OCI-LY3 (cell line): ENCODE measurements at regions not wholly inside any gene's neighbourhood (a gene's known extent, or its start where the extent isn't known, plus 50 kb on each side); places are given as distances from the start of the nearest gene placed in this dataset.

Source experiments
- H2AFZ ChIP-seq: fragments of 200-600, 300-600 bp; shearing (Covaris generic); 2 replicates; pipeline ENCODE4 v1.6.0; 2014; ENCODE audit warnings: antibody characterized with exemption, low read depth, low read length
- H3K27ac ChIP-seq: fragments of 200-600, 300-600 bp; sonication (generic); 2 replicates; pipeline ENCODE4 v1.5.1; 2014; ENCODE audit warnings: mild to moderate bottlenecking, low read length, moderate library complexity, mixed read lengths
- H3K27me3 ChIP-seq: fragments of 200-600, 300-600 bp; sonication (generic); 2 replicates; pipeline ENCODE4 v1.6.1; 2014; ENCODE audit warnings: low read depth, low read length, mixed read lengths
- H3K36me3 ChIP-seq: fragments of 200-600, 300-600 bp; sonication (generic); replicated peaks from 2 replicates; pipeline ENCODE3; 2014; ENCODE audit warnings: low read depth, low read length, mixed read lengths
- H3K4me1 ChIP-seq: fragments of 300-600, 200-600 bp; sonication (generic); 2 replicates; pipeline ENCODE4 v1.6.1; 2014; ENCODE audit warnings: low read length, mixed read lengths
- H3K4me2 ChIP-seq: fragments of 200-600, 300-600 bp; sonication (generic); 2 replicates; pipeline ENCODE4 v1.6.1; 2014; ENCODE audit warnings: low read length, mixed read lengths
- H3K4me3 ChIP-seq: fragments of 300-600, 200-600 bp; sonication (generic); 2 replicates; pipeline ENCODE4 v1.5.1; 2014; ENCODE audit warnings: antibody characterized with exemption, mild to moderate bottlenecking, low read length, moderate library complexity
- H3K79me2 ChIP-seq: fragments of 300-600, 200-600 bp; shearing (Covaris generic); 2 replicates; pipeline ENCODE4 v1.6.1; 2014; ENCODE audit warnings: mild to moderate bottlenecking, low read length, mixed read lengths
- H3K9ac ChIP-seq: fragments of 300-600, 200-600 bp; shearing (Covaris generic); 2 replicates; pipeline ENCODE4 v1.6.0; 2014; ENCODE audit warnings: mild to moderate bottlenecking, low read length, moderate library complexity
- H3K9me3 ChIP-seq: fragments of 200-600, 300-600 bp; shearing (Covaris generic); 2 replicates; pipeline ENCODE4 v1.6.1; 2014; ENCODE audit warnings: low read length, mixed read lengths; ENCODE audit not compliant: insufficient read depth
- H4K20me1 ChIP-seq: fragments of 200-600, 300-600 bp; sonication (generic); 2 replicates; pipeline ENCODE4 v1.6.1; 2016; ENCODE audit warnings: low read length, mixed read lengths; ENCODE audit not compliant: insufficient read depth
- CTCF ChIP-seq: fragments of 200-600, 300-600 bp; sonication (generic); IDR thresholded peaks from 2 replicates; pipeline ENCODE4 v1.5.1; 2014; ENCODE audit warnings: antibody characterized with exemption, low read length, low read depth
- EZH2phosphoT487 ChIP-seq: fragments of 200-600 bp; shearing (Covaris generic); IDR thresholded peaks from 2 replicates; pipeline ENCODE4 v1.6.1; 2018; ENCODE audit warnings: antibody characterized with exemption, mixed run types, low read depth

GRCh38 chr18:38695559-38696280, 1130.1 kb upstream of the CELF4 start:
- Histone ChIP-seq H3K4me3 (no peak overlapping the region), H3K9ac (no peak overlapping the region), H3K27ac (no peak overlapping the region), H3K79me2 (no peaks in the 10 kb centered on the region), H3K27me3 (no peaks in the 10 kb centered on the region), H3K4me2 (no peak overlapping the region), H3K9me3 (no peaks in the 10 kb centered on the region), H3K36me3 (no peaks in the 10 kb centered on the region), H3K4me1 (no peaks in the 10 kb centered on the region), H4K20me1 (no peaks in the 10 kb centered on the region), H2AFZ (no peak overlapping the region)
- no peak for TF ChIP-seq EZH2phosphoT487
- no peak for TF ChIP-seq CTCF

- H3K9me3 ChIP-seq = no peaks in the 10 kb centered on the region
- no peak overlapping the region for H3K4me3 ChIP-seq
- H3K36me3 ChIP-seq = no peaks in the 10 kb centered on the region
- no peaks in the 10 kb centered on the region for H3K27me3 ChIP-seq
- peaks cover 9% of the 10 kb centered on the region for H3K4me1 ChIP-seq
- TF ChIP-seq CTCF (no peak), EZH2phosphoT487 (no peak)
- no peaks in the 10 kb centered on the region for H3K79me2 ChIP-seq
- no peak overlapping the region for H3K27ac ChIP-seq
- H2AFZ ChIP-seq = no peak overlapping the region
- H3K9ac ChIP-seq = no peak overlapping the region
- H4K20me1 ChIP-seq = no peaks in the 10 kb centered on the region
- no peak overlapping the region for H3K4me2 ChIP-seq
These were observed 1127.5 kb upstream of the CELF4 start for GRCh38 chr18:38693104-38693503.

GRCh38 chr18:38690626-38691025, 1125.0 kb upstream of the CELF4 start:
- H3K79me2 ChIP-seq = no peaks in the 10 kb centered on the region
- no peak overlapping the region for H2AFZ ChIP-seq
- no peak overlapping the region for H3K4me3 ChIP-seq
- TF ChIP-seq CTCF (no peak), EZH2phosphoT487 (no peak)
- H3K9me3 ChIP-seq = no peaks in the 10 kb centered on the region; the same call in 1 of the 2 replicates
- no peaks in the 10 kb centered on the region for H3K36me3 ChIP-seq
- H3K27me3 ChIP-seq = no peaks in the 10 kb centered on the region
- peaks cover 9% of the 10 kb centered on the region for H3K4me1 ChIP-seq
- no peak overlapping the region for H3K9ac ChIP-seq
- no peak overlapping the region for H3K27ac ChIP-seq
- no peak overlapping the region for H3K4me2 ChIP-seq
- no peaks in the 10 kb centered on the region for H4K20me1 ChIP-seq

- Histone ChIP-seq H3K27ac (no peak overlapping the region), H4K20me1 (no peaks in the 10 kb centered on the region), H3K36me3 (no peaks in the 10 kb centered on the region), H2AFZ (no peak overlapping the region), H3K9ac (no peak overlapping the region), H3K4me3 (no peak overlapping the region), H3K79me2 (no peaks in the 10 kb centered on the region), H3K4me2 (no peak overlapping the region), H3K4me1 (peaks cover 9% of the 10 kb centered on the region), H3K9me3 (no peaks in the 10 kb centered on the region; the same call in 1 of the 2 replicates), H3K27me3 (no peaks in the 10 kb centered on the region)
- TF ChIP-seq CTCF (no peak), EZH2phosphoT487 (no peak)
These were observed 1122.8 kb upstream of the CELF4 start for GRCh38 chr18:38688416-38688815.
